ENCODE measurements at regions not wholly inside any gene's neighbourhood (a gene's known extent, or its start where the extent isn't known, plus 50 kb on each side); places are given as distances from the start of the nearest gene placed in this dataset.
A peak's percentile ranks its signal among the peaks of the same experiment; 100 is the strongest.
"Not testable (repeated sequence)": the region's sequence is repeated elsewhere in the genome, so short reads cannot be mapped to it uniquely, and the experiment has no call there.

DNA sequence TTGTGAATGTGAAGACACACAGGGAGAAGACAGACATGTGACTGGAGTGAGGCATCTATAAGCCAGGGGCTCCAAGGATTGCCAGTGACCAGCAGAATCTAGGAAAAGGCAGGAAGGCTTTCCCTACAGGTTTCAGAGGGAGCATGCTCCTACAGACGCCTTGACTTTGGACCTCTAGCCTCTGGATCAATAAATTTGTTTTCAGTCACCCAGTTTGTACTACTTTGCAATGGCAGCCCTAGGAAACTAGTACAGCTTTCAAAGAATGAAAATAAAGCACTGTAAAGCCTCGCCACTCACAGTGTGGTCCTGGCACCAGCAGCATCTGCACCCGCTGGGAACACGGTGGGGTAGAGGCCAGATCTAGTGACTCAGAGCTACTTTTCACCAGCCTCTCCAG is 510.0 kb downstream of the LTN1 start:
- H3K27ac Mint-ChIP-seq, result no peak overlapping the region
- no peak for TF ChIP-seq CTCF (IDR thresholded peaks at IDR 0.05; ENCODE audit: unreplicated experiment)
- no peak for DNase-seq (ENCODE audit: low spot score in 2 of 2, unreplicated experiment in 2 of 2)
- H3K36me3 Mint-ChIP-seq, result no peaks in the 10 kb centered on the region
- H3K9me3 Mint-ChIP-seq, result peaks cover 14% of the 10 kb centered on the region
- no peaks in the 10 kb centered on the region for H3K27me3 Mint-ChIP-seq (ENCODE audit: low read depth)
- H3K4me1 Mint-ChIP-seq, result peaks cover 11% of the 10 kb centered on the region
- H3K4me3 Mint-ChIP-seq, result no peak overlapping the region

DNA sequence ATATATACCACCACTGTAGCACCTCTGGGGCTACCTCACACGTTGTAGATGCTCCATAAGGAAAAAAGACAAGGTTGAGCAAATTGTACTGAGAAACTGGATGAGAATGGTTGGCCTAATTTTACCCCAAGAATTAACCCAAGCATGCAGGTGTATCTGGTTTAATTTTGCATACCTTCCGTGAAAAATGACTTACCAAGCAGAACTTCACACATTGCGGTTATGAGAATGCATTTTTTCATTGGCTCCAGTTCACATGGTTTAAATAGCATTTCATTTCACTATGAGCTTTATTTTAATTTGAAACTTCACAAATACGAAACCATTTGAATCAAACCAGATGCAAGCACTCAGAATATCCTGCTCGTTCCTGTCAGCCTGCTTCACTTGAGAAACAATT is 512.2 kb downstream of the LTN1 start:
- no peak for TF ChIP-seq CTCF (IDR thresholded peaks at IDR 0.05; ENCODE audit: unreplicated experiment)
- DNase-seq (ENCODE audit: low spot score in 2 of 2, unreplicated experiment in 2 of 2), result no peak
- H3K27me3 Mint-ChIP-seq (ENCODE audit: low read depth), result no peaks in the 10 kb centered on the region
- no peak overlapping the region for H3K27ac Mint-ChIP-seq
- peaks cover 11% of the 10 kb centered on the region for H3K4me1 Mint-ChIP-seq
- peaks cover 15% of the 10 kb centered on the region for H3K9me3 Mint-ChIP-seq
- H3K36me3 Mint-ChIP-seq, result peaks cover 2% of the 10 kb centered on the region
- no peak overlapping the region for H3K4me3 Mint-ChIP-seq

DNA sequence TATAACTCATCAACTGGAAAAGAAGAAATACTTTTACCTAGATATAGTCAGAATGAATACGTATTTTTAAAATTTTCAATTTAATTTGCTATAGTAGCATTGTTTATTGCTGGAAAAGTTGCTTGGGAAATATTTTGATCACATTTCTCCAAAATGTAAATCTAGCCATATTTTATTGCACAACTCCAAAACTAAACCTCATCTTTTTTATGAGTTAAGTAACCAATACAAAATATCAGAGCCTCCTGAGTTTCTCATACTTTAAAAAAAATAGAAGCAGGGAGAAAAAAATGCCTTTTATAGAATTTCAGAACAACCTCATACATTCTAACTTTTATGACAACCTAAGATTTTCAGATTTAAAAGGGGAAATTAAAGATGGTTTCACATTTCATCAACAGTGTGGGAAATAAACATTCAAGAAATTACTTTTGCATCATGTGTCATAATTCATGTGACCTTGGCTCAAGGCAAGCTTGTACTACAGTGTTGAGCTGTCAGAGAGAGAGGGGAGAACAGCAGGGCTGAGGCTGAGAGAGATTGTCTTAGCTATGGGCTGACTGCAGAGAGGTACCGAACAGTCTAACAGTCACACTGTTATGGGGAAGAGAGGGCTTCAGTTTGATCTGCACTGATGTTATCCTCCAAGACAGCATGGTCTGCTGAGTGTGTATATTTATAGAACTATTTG is 519.0 kb downstream of the LTN1 start:
- Mint-ChIP-seq H3K4me3 (no peak overlapping the region), H3K9me3 (peaks cover 28% of the 10 kb centered on the region), H3K27ac (peak overlapping the region; percentile 30), H3K4me1 (peaks cover 6% of the 10 kb centered on the region), H3K36me3 (peaks cover 4% of the 10 kb centered on the region), H3K27me3 (ENCODE audit: low read depth) (no peaks in the 10 kb centered on the region)
- DNase-seq (ENCODE audit: low spot score in 2 of 2, unreplicated experiment in 2 of 2), result no peak
- no peak for TF ChIP-seq CTCF (IDR thresholded peaks at IDR 0.05; ENCODE audit: unreplicated experiment)

GRCh38 chr21:28472543-28472942 is 520.1 kb downstream of the LTN1 start:
- not testable (repeated sequence) for H3K4me1 Mint-ChIP-seq; H3K4me3 Mint-ChIP-seq; H3K27me3 Mint-ChIP-seq (ENCODE audit: low read depth); DNase-seq (ENCODE audit: low spot score in 2 of 2, unreplicated experiment in 2 of 2); H3K27ac Mint-ChIP-seq; H3K36me3 Mint-ChIP-seq
- H3K9me3 Mint-ChIP-seq, result peaks cover 24% of the 10 kb centered on the region

GRCh38 chr21:28464988-28465387 is 527.7 kb downstream of the LTN1 start:
- no peak for DNase-seq (ENCODE audit: low spot score in 2 of 2, unreplicated experiment in 2 of 2)
- Mint-ChIP-seq H3K4me3 (no peak overlapping the region), H3K4me1 (peaks cover 9% of the 10 kb centered on the region), H3K27me3 (ENCODE audit: low read depth) (no peaks in the 10 kb centered on the region), H3K36me3 (no peaks in the 10 kb centered on the region), H3K9me3 (peaks cover 34% of the 10 kb centered on the region), H3K27ac (peak overlapping the region; percentile 92)
- no peak for TF ChIP-seq CTCF (IDR thresholded peaks at IDR 0.05; ENCODE audit: unreplicated experiment)

DNA sequence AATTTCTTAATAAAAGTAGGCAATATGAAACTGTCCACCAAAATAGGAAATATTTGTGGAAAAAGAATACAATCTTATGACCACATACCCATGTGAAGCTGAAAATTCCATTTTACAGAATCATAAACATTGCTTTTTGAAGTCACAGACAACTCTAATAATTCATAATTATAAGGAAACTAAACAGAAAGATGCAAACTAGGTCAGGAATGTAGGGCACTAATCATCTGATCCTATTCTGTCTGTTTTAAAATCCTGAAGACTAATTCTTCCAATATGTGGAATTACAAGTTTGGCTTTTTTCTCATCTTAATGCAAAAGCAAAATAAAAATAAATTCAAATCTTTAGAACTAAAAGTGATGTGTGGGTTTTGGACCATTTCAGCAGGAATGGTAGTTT is 528.6 kb downstream of the LTN1 start:
- H3K27ac Mint-ChIP-seq, result peak overlapping the region; percentile 92
- H3K36me3 Mint-ChIP-seq, result no peaks in the 10 kb centered on the region
- peaks cover 30% of the 10 kb centered on the region for H3K9me3 Mint-ChIP-seq
- no peak for TF ChIP-seq CTCF (IDR thresholded peaks at IDR 0.05; ENCODE audit: unreplicated experiment)
- DNase-seq (ENCODE audit: low spot score in 2 of 2, unreplicated experiment in 2 of 2), result no peak
- no peaks in the 10 kb centered on the region for H3K27me3 Mint-ChIP-seq (ENCODE audit: low read depth)
- peaks cover 9% of the 10 kb centered on the region for H3K4me1 Mint-ChIP-seq
- no peak overlapping the region for H3K4me3 Mint-ChIP-seq

Measured in mesothelial cell of epicardium (in vitro differentiated cells).